22Rv1 (cell line): ENCODE measurements at regions not wholly inside any gene's neighbourhood (a gene's known extent, or its start where the extent isn't known, plus 50 kb on each side); places are given as distances from the start of the nearest gene placed in this dataset.

Experiments
- CTCF ChIP-seq: fragments of 450-650 bp; IDR thresholded peaks from 2 replicates; pipeline ENCODE4 v1.5.1; 2017; ENCODE audit warnings: mild to moderate bottlenecking
- ZFX ChIP-seq: fragments of 450-650 bp; IDR thresholded peaks from 2 replicates; pipeline ENCODE4 v1.6.1; 2017; ENCODE audit warnings: antibody characterized with exemption, borderline replicate concordance

DNA sequence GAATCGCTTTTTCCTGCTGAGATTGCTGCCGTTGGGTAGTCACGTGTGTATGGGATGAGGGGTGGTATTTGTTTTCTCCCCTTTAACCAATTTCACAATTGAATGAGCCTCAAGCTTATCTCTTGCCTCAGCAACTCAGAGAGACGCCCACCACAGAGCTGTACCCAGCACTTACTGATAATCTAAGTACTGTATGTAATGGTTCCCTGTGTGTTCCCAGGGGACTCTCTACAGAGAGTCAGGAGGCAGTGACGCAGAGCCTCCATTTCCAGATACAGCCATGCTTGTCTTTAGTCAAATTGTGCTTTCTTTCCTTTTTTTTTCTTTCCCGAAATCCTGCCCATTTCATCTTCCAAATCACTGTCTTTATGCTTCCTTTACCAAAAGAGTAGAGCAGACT, 1102.1 kb upstream of the KLHL29 start:
- TF ChIP-seq CTCF (no peak), ZFX (no peak)
